A549 (cell line): ENCODE measurements at regions not wholly inside any gene's neighbourhood (a gene's known extent, or its start where the extent isn't known, plus 50 kb on each side); places are given as distances from the start of the nearest gene placed in this dataset.

ENCODE experiments used
- CBX8 ChIP-seq: fragments of 200-600 bp; sonication (generic); IDR thresholded peaks from 2 replicates; pipeline ENCODE4 v1.6.1; 2016
- CEBPB ChIP-seq, 2 experiments: fragments of >200 bp in 1 of 2; sonication (Bioruptor Twin) in 1 of 2; formaldehyde crosslinking in 1 of 2; IDR thresholded peaks; 2 replicates each; pipeline ENCODE4 v1.6.1; 2012 to 2016
- CHD2 ChIP-seq: fragments of 150-350 bp; IDR thresholded peaks from 2 replicates; pipeline ENCODE4 v1.6.1; 2014; ENCODE audit warnings: low read length; ENCODE audit not compliant: partially characterized antibody
- CTCF ChIP-seq: fragments of >200 bp; sonication (Bioruptor Twin); formaldehyde crosslinking; IDR thresholded peaks from 3 replicates; pipeline ENCODE4 v1.5.1; 2016
- EHMT2 ChIP-seq: fragments of 200-600 bp; sonication (generic); IDR thresholded peaks from 2 replicates; pipeline ENCODE4 v1.6.1; 2016; ENCODE audit warnings: antibody characterized with exemption, low read depth, mild to moderate bottlenecking, moderate library complexity
- ESRRA ChIP-seq: fragments of 150-350 bp; IDR thresholded peaks from 2 replicates; pipeline ENCODE4 v1.6.1; 2014; ENCODE audit warnings: mild to moderate bottlenecking, low read length, borderline replicate concordance
- POLR2A ChIP-seq: IDR thresholded peaks from 2 replicates; pipeline ENCODE4 v1.6.1; 2012; ENCODE audit warnings: mild to moderate bottlenecking, low read length
- POLR2AphosphoS2 ChIP-seq: conservative IDR thresholded peaks from 2 replicates; pipeline ENCODE4 v1.6.1; 2012; ENCODE audit warnings: low read length, improper control_type of control experiment, inconsistent platforms
- RFX5 ChIP-seq: fragments of 450-650 bp; IDR thresholded peaks from 2 replicates; pipeline ENCODE4 v1.7.1; 2014; ENCODE audit warnings: antibody characterized with exemption, mild to moderate bottlenecking, moderate library complexity
- TP53 ChIP-seq: fragments of 250-450 bp; sonication (Bioruptor Pico); IDR thresholded peaks from 2 replicates; pipeline ENCODE4 v1.5.0; 2021; ENCODE audit warnings: mild to moderate bottlenecking, moderate library complexity
- USF2 ChIP-seq: fragments of 450-650 bp; IDR thresholded peaks from 2 replicates; pipeline ENCODE4 v1.6.1; 2014; ENCODE audit warnings: antibody characterized with exemption
- ZSCAN20 ChIP-seq: fragments of 250-450 bp; sonication (Bioruptor Pico); IDR thresholded peaks from 2 replicates; pipeline ENCODE4 v1.8.0; 2022; ENCODE audit warnings: mild to moderate bottlenecking, moderate library complexity

- TF ChIP-seq CBX8, result no peak
- TF ChIP-seq ZSCAN20 (CRISPR knock-in tag), result no peak
- TF ChIP-seq CTCF, result no peak
- TF ChIP-seq POLR2A, result no peak
- no peak for TF ChIP-seq CHD2
- no peak for TF ChIP-seq EHMT2
- TF ChIP-seq RFX5, result no peak
- no peak for TF ChIP-seq USF2
- no peak for TF ChIP-seq ESRRA
- no peak for TF ChIP-seq CEBPB (IDR thresholded peaks at IDR 0.05)
- no peak for TF ChIP-seq POLR2AphosphoS2
- no peak for TF ChIP-seq TP53 (CRISPR knock-in tag)
Observed at GRCh38 chr14:28280530-28280929, 486.1 kb upstream of the FOXG1 start.
